HG02571 (cell line): ENCODE measurements at regions not wholly inside any gene's neighbourhood (a gene's known extent, or its start where the extent isn't known, plus 50 kb on each side); places are given as distances from the start of the nearest gene placed in this dataset.

Experiments
- ATAC-seq: cut with Tn5 transposase; IDR thresholded peaks from one replicate; pipeline ENCODE4 v1.9.1; 2021; ENCODE audit warnings: mild to moderate bottlenecking, moderate library complexity; ENCODE audit not compliant: unreplicated experiment

GRCh38 chr17:72338304-72338703 is 217.5 kb downstream of the SOX9 start:
- ATAC-seq, result no peak

GRCh38 chr17:72338847-72339790 is 218.3 kb downstream of the SOX9 start:
- no peak for ATAC-seq

GRCh38 chr17:72340836-72341235 is 220.0 kb downstream of the SOX9 start:
- no peak for ATAC-seq

- ATAC-seq, result no peak
Measured at GRCh38 chr17:72342061-72342460, 221.2 kb downstream of the SOX9 start.

GRCh38 chr17:72342627-72343527 is 222.1 kb downstream of the SOX9 start:
- no peak for ATAC-seq

GRCh38 chr17:72343911-72344310 is 223.1 kb downstream of the SOX9 start:
- ATAC-seq, result no peak

- no peak for ATAC-seq
Measured at GRCh38 chr17:72344613-72345012, 223.8 kb downstream of the SOX9 start.

- no peak for ATAC-seq
Measured at GRCh38 chr17:72345088-72345487, 224.3 kb downstream of the SOX9 start.

- ATAC-seq, result no peak
Measured at GRCh38 chr17:72345536-72345935, 224.7 kb downstream of the SOX9 start.

- ATAC-seq, result no peak
Measured at GRCh38 chr17:72346306-72346705, 225.5 kb downstream of the SOX9 start.

GRCh38 chr17:72349011-72349410 is 228.2 kb downstream of the SOX9 start:
- ATAC-seq, result no peak

- ATAC-seq, result no peak
Measured at GRCh38 chr17:72349491-72349995, 228.7 kb downstream of the SOX9 start.

- ATAC-seq, result no peak
Measured at GRCh38 chr17:72350073-72350472, 229.3 kb downstream of the SOX9 start.

GRCh38 chr17:72351365-72351764 is 230.5 kb downstream of the SOX9 start:
- ATAC-seq, result no peak

- ATAC-seq, result no peak
Measured at GRCh38 chr17:72351884-72352346, 231.1 kb downstream of the SOX9 start.

GRCh38 chr17:72353502-72353901 is 232.7 kb downstream of the SOX9 start:
- ATAC-seq, result no peak

GRCh38 chr17:72354071-72354470 is 233.3 kb downstream of the SOX9 start:
- no peak for ATAC-seq

- no peak for ATAC-seq
Measured at GRCh38 chr17:72357764-72358365, 237.0 kb downstream of the SOX9 start.

GRCh38 chr17:72358465-72358864 is 237.6 kb downstream of the SOX9 start:
- ATAC-seq, result no peak

GRCh38 chr17:72359274-72359673 is 238.5 kb downstream of the SOX9 start:
- ATAC-seq, result no peak

- no peak for ATAC-seq
Measured at GRCh38 chr17:72359811-72360210, 239.0 kb downstream of the SOX9 start.
